DOHH2 (cell line): ENCODE measurements at regions not wholly inside any gene's neighbourhood (a gene's known extent, or its start where the extent isn't known, plus 50 kb on each side); places are given as distances from the start of the nearest gene placed in this dataset.

Source experiments
- H3F3A ChIP-seq: fragments of 200-600 bp; sonication (generic), shearing (Covaris generic); 2 replicates; pipeline ENCODE4 v1.6.0; 2016; ENCODE audit warnings: antibody characterized with exemption, mild to moderate bottlenecking; ENCODE audit not compliant: control insufficient read depth, insufficient read depth
- H3K27ac ChIP-seq: fragments of 200-600 bp; sonication (generic); 2 replicates; pipeline ENCODE4 v1.5.1; 2014; ENCODE audit warnings: low read depth, mild to moderate bottlenecking, low read length, moderate library complexity
- H3K27me3 ChIP-seq: fragments of 200-600 bp; sonication (generic); 2 replicates; pipeline ENCODE4 v1.6.1; 2014; ENCODE audit warnings: mild to moderate bottlenecking, low read length, mixed read lengths; ENCODE audit not compliant: control insufficient read depth
- H3K36me3 ChIP-seq: fragments of 200-600 bp; sonication (generic); 2 replicates; pipeline ENCODE4 v1.6.1; 2014; ENCODE audit warnings: mild to moderate bottlenecking, low read length, moderate library complexity, mixed read lengths; ENCODE audit not compliant: control insufficient read depth
- H3K4me1 ChIP-seq: fragments of 200-600 bp; sonication (generic); 2 replicates; pipeline ENCODE4 v1.6.1; 2014; ENCODE audit warnings: mild to moderate bottlenecking, low read length, mixed read lengths; ENCODE audit not compliant: control insufficient read depth
- H3K4me2 ChIP-seq: fragments of 200-600 bp; sonication (generic); 2 replicates; pipeline ENCODE4 v1.6.0; 2014; ENCODE audit warnings: mild to moderate bottlenecking, low read length, moderate library complexity
- H3K4me3 ChIP-seq: fragments of 200-600 bp; sonication (generic); 2 replicates; pipeline ENCODE4 v1.5.1; 2014; ENCODE audit warnings: mild to moderate bottlenecking, low read length, mixed read lengths
- H3K79me2 ChIP-seq: fragments of 200-600 bp; sonication (generic); 2 replicates; pipeline ENCODE4 v1.6.1; 2014; ENCODE audit warnings: mild to moderate bottlenecking, low read length, mixed read lengths; ENCODE audit not compliant: control insufficient read depth
- H3K9me2 ChIP-seq: fragments of 200-600 bp; sonication (generic); replicated peaks from 2 replicates; pipeline ENCODE4 v1.6.1; 2014; ENCODE audit warnings: mild to moderate bottlenecking, low read length, mixed read lengths; ENCODE audit not compliant: control insufficient read depth
- H3K9me3 ChIP-seq: fragments of 200-600 bp; sonication (generic); 2 replicates; pipeline ENCODE4 v1.6.1; 2014; ENCODE audit warnings: antibody characterized with exemption, low read length, mixed read lengths; ENCODE audit not compliant: control insufficient read depth, insufficient read depth
- H4K20me1 ChIP-seq: fragments of 200-600 bp; sonication (generic); 2 replicates; pipeline ENCODE4 v1.6.0; 2014; ENCODE audit warnings: low read depth, mild to moderate bottlenecking, antibody characterized with exemption, low read length, moderate library complexity; ENCODE audit not compliant: control insufficient read depth, insufficient read depth
- EZH2phosphoT487 ChIP-seq: fragments of 200-600 bp; sonication (generic); IDR thresholded peaks from 2 replicates; pipeline ENCODE4 v1.6.1; 2017; ENCODE audit warnings: borderline replicate concordance, mild to moderate bottlenecking, antibody characterized with exemption, low read length, moderate library complexity, mixed read lengths
- TF ChIP-seq, protein P1 (sequence below): fragments of 200-600 bp; sonication (generic); IDR thresholded peaks from one replicate; pipeline ENCODE4 v1.5.1; 2014; ENCODE audit warnings: antibody characterized with exemption, mild to moderate bottlenecking, low read depth, low read length; ENCODE audit not compliant: poor library complexity, severe bottlenecking

GRCh38 chr6:4615891-4616290 is 160.3 kb upstream of the CDYL start:
- H3K27me3 ChIP-seq, result no peaks in the 10 kb centered on the region
- no peak overlapping the region for H3K27ac ChIP-seq
- no peaks in the 10 kb centered on the region for H3F3A ChIP-seq
- no peak overlapping the region for H3K4me3 ChIP-seq
- no peaks in the 10 kb centered on the region for H3K9me2 ChIP-seq
- no peaks in the 10 kb centered on the region for H4K20me1 ChIP-seq
- no peak for TF ChIP-seq EZH2phosphoT487
- TF ChIP-seq, protein P1, sequence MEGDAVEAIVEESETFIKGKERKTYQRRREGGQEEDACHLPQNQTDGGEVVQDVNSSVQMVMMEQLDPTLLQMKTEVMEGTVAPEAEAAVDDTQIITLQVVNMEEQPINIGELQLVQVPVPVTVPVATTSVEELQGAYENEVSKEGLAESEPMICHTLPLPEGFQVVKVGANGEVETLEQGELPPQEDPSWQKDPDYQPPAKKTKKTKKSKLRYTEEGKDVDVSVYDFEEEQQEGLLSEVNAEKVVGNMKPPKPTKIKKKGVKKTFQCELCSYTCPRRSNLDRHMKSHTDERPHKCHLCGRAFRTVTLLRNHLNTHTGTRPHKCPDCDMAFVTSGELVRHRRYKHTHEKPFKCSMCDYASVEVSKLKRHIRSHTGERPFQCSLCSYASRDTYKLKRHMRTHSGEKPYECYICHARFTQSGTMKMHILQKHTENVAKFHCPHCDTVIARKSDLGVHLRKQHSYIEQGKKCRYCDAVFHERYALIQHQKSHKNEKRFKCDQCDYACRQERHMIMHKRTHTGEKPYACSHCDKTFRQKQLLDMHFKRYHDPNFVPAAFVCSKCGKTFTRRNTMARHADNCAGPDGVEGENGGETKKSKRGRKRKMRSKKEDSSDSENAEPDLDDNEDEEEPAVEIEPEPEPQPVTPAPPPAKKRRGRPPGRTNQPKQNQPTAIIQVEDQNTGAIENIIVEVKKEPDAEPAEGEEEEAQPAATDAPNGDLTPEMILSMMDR, result no peak
- no peaks in the 10 kb centered on the region for H3K4me1 ChIP-seq
- H3K79me2 ChIP-seq, result no peaks in the 10 kb centered on the region
- no peak overlapping the region for H3K4me2 ChIP-seq
- H3K9me3 ChIP-seq, result no peaks in the 10 kb centered on the region
- H3K36me3 ChIP-seq, result no peaks in the 10 kb centered on the region

DNA sequence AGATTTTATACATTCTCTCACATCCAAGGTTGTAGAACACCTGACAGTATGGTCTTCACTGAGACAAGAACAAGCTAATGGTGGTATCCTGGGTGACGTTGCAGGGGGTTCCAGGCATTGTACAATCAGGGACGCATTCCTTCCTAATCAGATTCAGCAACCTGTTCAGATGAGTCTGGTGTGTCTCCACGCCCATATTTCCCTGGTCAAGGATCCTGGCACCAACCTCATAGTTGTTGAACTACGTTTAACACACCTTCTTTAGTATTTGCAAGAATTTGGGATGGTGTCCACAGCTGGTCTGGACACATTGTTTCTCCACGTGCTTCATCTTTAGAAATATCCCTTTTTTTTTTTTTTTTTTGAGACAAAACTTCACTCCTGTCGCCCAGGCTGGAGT is 161.0 kb upstream of the CDYL start:
- H3K4me3 ChIP-seq, result no peak overlapping the region
- no peaks in the 10 kb centered on the region for H3K27me3 ChIP-seq
- no peaks in the 10 kb centered on the region for H3K36me3 ChIP-seq
- TF ChIP-seq, protein P1, result no peak
- TF ChIP-seq EZH2phosphoT487, result no peak
- H3K4me2 ChIP-seq, result no peak overlapping the region
- H4K20me1 ChIP-seq, result no peaks in the 10 kb centered on the region
- no peaks in the 10 kb centered on the region for H3F3A ChIP-seq
- H3K9me3 ChIP-seq, result no peaks in the 10 kb centered on the region
- H3K9me2 ChIP-seq, result no peaks in the 10 kb centered on the region
- no peaks in the 10 kb centered on the region for H3K79me2 ChIP-seq
- no peaks in the 10 kb centered on the region for H3K4me1 ChIP-seq
- H3K27ac ChIP-seq, result no peak overlapping the region

DNA sequence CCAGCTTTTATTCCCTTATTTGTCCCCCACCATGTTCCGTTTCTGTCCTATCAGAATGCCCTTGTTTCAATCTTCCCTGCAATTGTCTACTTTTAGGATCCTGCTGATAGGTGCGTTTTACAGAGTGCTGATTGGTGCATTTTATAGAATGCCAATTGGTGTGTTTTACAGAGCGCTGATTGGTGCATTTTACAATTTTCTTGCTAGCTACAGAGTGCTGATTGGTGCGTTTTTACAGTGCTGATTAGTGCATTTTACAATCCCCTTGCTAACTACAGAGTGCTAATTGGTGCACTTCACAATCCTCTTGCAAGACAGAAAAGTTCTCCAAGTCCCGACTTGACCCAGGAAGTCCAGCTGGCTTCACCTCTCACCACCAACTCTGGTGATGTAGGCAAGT is 161.6 kb upstream of the CDYL start:
- Histone ChIP-seq H3K27ac (no peak overlapping the region), H3K9me2 (no peaks in the 10 kb centered on the region), H4K20me1 (no peaks in the 10 kb centered on the region), H3K36me3 (no peaks in the 10 kb centered on the region), H3K79me2 (no peaks in the 10 kb centered on the region), H3K4me3 (no peak overlapping the region), H3K4me1 (no peaks in the 10 kb centered on the region), H3K4me2 (no peak overlapping the region), H3F3A (no peaks in the 10 kb centered on the region), H3K27me3 (no peaks in the 10 kb centered on the region), H3K9me3 (no peaks in the 10 kb centered on the region)
- TF ChIP-seq, protein P1, result no peak
- TF ChIP-seq EZH2phosphoT487, result no peak

- Histone ChIP-seq H3K4me1 (no peaks in the 10 kb centered on the region), H3K27ac (no peak overlapping the region), H3K4me3 (no peak overlapping the region), H3K4me2 (no peak overlapping the region), H3K36me3 (no peaks in the 10 kb centered on the region), H3F3A (no peaks in the 10 kb centered on the region), H3K27me3 (no peaks in the 10 kb centered on the region), H3K9me3 (no peaks in the 10 kb centered on the region), H4K20me1 (no peaks in the 10 kb centered on the region), H3K79me2 (no peaks in the 10 kb centered on the region), H3K9me2 (no peaks in the 10 kb centered on the region)
- TF ChIP-seq, protein P1, result no peak
- no peak for TF ChIP-seq EZH2phosphoT487
These were observed 162.4 kb upstream of the CDYL start for GRCh38 chr6:4613795-4614194.
